H1 (cell line): ENCODE measurements at regions not wholly inside any gene's neighbourhood (a gene's known extent, or its start where the extent isn't known, plus 50 kb on each side); places are given as distances from the start of the nearest gene placed in this dataset.

Source experiments
- ASH2L ChIP-seq: fragments of 200-600, 300-600 bp; sonication (generic); IDR thresholded peaks from one replicate; pipeline ENCODE4 v1.7.1; 2017; ENCODE audit warnings: low read length
- CTBP2 ChIP-seq: IDR thresholded peaks from 2 replicates; pipeline ENCODE4 v1.7.0; 2011; ENCODE audit warnings: borderline replicate concordance, mild to moderate bottlenecking, moderate library complexity, mixed read lengths, low read length; ENCODE audit not compliant: insufficient read depth, insufficient read length
- KDM4A ChIP-seq: IDR thresholded peaks from one replicate; pipeline ENCODE4 v1.7.1; 2012; ENCODE audit warnings: low read depth, mild to moderate bottlenecking, moderate library complexity, low read length, inconsistent platforms; ENCODE audit not compliant: severe bottlenecking
- TF ChIP-seq, protein P1 (sequence below): fragments of 300-600 bp; sonication (generic); IDR thresholded peaks from 2 replicates; pipeline ENCODE4 v1.7.1; 2012; ENCODE audit warnings: low read length, moderate library complexity, mild to moderate bottlenecking, inconsistent platforms; ENCODE audit not compliant: insufficient replicate concordance

DNA sequence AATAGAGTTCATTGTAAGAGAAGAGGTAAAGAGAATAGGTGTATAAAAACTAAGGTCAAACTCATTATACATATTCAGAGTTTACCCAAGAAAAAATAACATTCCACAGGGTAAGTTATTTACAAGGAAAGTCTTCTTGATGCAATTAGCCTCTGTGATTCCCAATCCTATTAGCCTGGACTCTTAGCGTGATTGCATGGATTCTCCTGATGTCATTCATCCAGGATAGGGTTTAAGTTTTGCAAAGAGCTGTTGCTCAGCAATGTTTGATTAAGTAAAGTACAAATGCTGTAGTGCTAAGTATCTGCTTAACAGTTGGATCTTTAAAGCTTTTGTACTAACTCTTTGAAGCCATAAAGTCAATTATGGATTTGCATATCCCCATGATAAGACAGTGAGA is 767.8 kb upstream of the LUZP2 start (continued):
- TF ChIP-seq, protein P1, sequence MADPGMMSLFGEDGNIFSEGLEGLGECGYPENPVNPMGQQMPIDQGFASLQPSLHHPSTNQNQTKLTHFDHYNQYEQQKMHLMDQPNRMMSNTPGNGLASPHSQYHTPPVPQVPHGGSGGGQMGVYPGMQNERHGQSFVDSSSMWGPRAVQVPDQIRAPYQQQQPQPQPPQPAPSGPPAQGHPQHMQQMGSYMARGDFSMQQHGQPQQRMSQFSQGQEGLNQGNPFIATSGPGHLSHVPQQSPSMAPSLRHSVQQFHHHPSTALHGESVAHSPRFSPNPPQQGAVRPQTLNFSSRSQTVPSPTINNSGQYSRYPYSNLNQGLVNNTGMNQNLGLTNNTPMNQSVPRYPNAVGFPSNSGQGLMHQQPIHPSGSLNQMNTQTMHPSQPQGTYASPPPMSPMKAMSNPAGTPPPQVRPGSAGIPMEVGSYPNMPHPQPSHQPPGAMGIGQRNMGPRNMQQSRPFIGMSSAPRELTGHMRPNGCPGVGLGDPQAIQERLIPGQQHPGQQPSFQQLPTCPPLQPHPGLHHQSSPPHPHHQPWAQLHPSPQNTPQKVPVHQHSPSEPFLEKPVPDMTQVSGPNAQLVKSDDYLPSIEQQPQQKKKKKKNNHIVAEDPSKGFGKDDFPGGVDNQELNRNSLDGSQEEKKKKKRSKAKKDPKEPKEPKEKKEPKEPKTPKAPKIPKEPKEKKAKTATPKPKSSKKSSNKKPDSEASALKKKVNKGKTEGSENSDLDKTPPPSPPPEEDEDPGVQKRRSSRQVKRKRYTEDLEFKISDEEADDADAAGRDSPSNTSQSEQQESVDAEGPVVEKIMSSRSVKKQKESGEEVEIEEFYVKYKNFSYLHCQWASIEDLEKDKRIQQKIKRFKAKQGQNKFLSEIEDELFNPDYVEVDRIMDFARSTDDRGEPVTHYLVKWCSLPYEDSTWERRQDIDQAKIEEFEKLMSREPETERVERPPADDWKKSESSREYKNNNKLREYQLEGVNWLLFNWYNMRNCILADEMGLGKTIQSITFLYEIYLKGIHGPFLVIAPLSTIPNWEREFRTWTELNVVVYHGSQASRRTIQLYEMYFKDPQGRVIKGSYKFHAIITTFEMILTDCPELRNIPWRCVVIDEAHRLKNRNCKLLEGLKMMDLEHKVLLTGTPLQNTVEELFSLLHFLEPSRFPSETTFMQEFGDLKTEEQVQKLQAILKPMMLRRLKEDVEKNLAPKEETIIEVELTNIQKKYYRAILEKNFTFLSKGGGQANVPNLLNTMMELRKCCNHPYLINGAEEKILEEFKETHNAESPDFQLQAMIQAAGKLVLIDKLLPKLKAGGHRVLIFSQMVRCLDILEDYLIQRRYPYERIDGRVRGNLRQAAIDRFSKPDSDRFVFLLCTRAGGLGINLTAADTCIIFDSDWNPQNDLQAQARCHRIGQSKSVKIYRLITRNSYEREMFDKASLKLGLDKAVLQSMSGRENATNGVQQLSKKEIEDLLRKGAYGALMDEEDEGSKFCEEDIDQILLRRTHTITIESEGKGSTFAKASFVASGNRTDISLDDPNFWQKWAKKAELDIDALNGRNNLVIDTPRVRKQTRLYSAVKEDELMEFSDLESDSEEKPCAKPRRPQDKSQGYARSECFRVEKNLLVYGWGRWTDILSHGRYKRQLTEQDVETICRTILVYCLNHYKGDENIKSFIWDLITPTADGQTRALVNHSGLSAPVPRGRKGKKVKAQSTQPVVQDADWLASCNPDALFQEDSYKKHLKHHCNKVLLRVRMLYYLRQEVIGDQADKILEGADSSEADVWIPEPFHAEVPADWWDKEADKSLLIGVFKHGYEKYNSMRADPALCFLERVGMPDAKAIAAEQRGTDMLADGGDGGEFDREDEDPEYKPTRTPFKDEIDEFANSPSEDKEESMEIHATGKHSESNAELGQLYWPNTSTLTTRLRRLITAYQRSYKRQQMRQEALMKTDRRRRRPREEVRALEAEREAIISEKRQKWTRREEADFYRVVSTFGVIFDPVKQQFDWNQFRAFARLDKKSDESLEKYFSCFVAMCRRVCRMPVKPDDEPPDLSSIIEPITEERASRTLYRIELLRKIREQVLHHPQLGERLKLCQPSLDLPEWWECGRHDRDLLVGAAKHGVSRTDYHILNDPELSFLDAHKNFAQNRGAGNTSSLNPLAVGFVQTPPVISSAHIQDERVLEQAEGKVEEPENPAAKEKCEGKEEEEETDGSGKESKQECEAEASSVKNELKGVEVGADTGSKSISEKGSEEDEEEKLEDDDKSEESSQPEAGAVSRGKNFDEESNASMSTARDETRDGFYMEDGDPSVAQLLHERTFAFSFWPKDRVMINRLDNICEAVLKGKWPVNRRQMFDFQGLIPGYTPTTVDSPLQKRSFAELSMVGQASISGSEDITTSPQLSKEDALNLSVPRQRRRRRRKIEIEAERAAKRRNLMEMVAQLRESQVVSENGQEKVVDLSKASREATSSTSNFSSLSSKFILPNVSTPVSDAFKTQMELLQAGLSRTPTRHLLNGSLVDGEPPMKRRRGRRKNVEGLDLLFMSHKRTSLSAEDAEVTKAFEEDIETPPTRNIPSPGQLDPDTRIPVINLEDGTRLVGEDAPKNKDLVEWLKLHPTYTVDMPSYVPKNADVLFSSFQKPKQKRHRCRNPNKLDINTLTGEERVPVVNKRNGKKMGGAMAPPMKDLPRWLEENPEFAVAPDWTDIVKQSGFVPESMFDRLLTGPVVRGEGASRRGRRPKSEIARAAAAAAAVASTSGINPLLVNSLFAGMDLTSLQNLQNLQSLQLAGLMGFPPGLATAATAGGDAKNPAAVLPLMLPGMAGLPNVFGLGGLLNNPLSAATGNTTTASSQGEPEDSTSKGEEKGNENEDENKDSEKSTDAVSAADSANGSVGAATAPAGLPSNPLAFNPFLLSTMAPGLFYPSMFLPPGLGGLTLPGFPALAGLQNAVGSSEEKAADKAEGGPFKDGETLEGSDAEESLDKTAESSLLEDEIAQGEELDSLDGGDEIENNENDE: no peak
- no peak for TF ChIP-seq CTBP2
- no peak for TF ChIP-seq ASH2L
- no peak for TF ChIP-seq KDM4A
